Neural progenitor cell (in vitro differentiated cells): ENCODE measurements at regions not wholly inside any gene's neighbourhood (a gene's known extent, or its start where the extent isn't known, plus 50 kb on each side); places are given as distances from the start of the nearest gene placed in this dataset.

Experiments used
- DNase-seq: peaks from one replicate; pipeline ENCODE4 v3.0.0-alpha.2; 2016; ENCODE audit warnings: low spot score
- H2AFZ ChIP-seq: fragments of 200-600 bp; sonication (generic); replicated peaks from 2 replicates; pipeline ENCODE4 v1.6.1; 2016; ENCODE audit warnings: antibody characterized with exemption
- H3F3A ChIP-seq: fragments of 200-600 bp; sonication (generic); 2 replicates; pipeline ENCODE4 v1.6.1; 2016; ENCODE audit warnings: antibody characterized with exemption, low read depth
- H3K27ac ChIP-seq: fragments of 200-600 bp; sonication (generic); 2 replicates; pipeline ENCODE4 v1.5.1; 2016; ENCODE audit warnings: mild to moderate bottlenecking
- H3K27me3 ChIP-seq: fragments of 200-600 bp; sonication (generic); 2 replicates; pipeline ENCODE4 v1.6.1; 2016; ENCODE audit warnings: mild to moderate bottlenecking, moderate library complexity
- H3K36me3 ChIP-seq: fragments of 200-600 bp; sonication (generic); 2 replicates; pipeline ENCODE4 v1.5.1; 2016
- H3K4me1 ChIP-seq: fragments of 200-600 bp; sonication (generic); 2 replicates; pipeline ENCODE4 v1.6.1; 2016; ENCODE audit warnings: mixed run types
- H3K4me2 ChIP-seq: fragments of 200-600 bp; sonication (generic); 2 replicates; pipeline ENCODE4 v1.6.1; 2016
- H3K4me3 ChIP-seq: fragments of 200-600 bp; sonication (generic); 2 replicates; pipeline ENCODE4 v1.5.1; 2016
- H3K79me2 ChIP-seq: fragments of 200-600 bp; sonication (generic); 2 replicates; pipeline ENCODE4 v1.6.1; 2016; ENCODE audit warnings: low read depth
- H3K9ac ChIP-seq: fragments of 200-600 bp; sonication (generic); 2 replicates; pipeline ENCODE4 v1.6.1; 2016
- H3K9me3 ChIP-seq: fragments of 200-600 bp; sonication (generic); 2 replicates; pipeline ENCODE4 v1.5.1; 2016; ENCODE audit warnings: low read depth
- H4K20me1 ChIP-seq: fragments of 200-600 bp; sonication (generic); 2 replicates; pipeline ENCODE4 v1.6.1; 2016; ENCODE audit warnings: low read depth
- H3K27ac Mint-ChIP-seq: 3 replicates; pipeline ENCODE4 v1.8.0; 2021; ENCODE audit warnings: mixed read lengths
- H3K27me3 Mint-ChIP-seq: 2 replicates; pipeline ENCODE4 v1.8.0; 2022; ENCODE audit warnings: low read depth, mild to moderate bottlenecking, inconsistent platforms, moderate library complexity, mixed read lengths; ENCODE audit not compliant: insufficient read depth
- H3K36me3 Mint-ChIP-seq: 3 replicates; pipeline ENCODE4 v1.8.0; 2021; ENCODE audit warnings: mixed read lengths
- H3K4me1 Mint-ChIP-seq: 3 replicates; pipeline ENCODE4 v1.8.0; 2021; ENCODE audit warnings: mixed read lengths
- H3K4me3 Mint-ChIP-seq: 3 replicates; pipeline ENCODE4 v1.8.0; 2021; ENCODE audit warnings: mild to moderate bottlenecking, moderate library complexity, mixed read lengths
- H3K9me3 Mint-ChIP-seq: 3 replicates; pipeline ENCODE4 v1.8.0; 2020; ENCODE audit warnings: mixed read lengths
- CTCF ChIP-seq: fragments of 200-600 bp; sonication (generic); IDR thresholded peaks from 2 replicates; pipeline ENCODE4 v1.5.1; 2017; ENCODE audit warnings: antibody characterized with exemption, mild to moderate bottlenecking
- EZH2 ChIP-seq: fragments of 200-600 bp; sonication (generic); IDR thresholded peaks from 2 replicates; pipeline ENCODE4 v1.6.1; 2017; ENCODE audit warnings: antibody characterized with exemption, mild to moderate bottlenecking, moderate library complexity
- EZH2phosphoT487 ChIP-seq: fragments of 200-600 bp; sonication (generic); IDR thresholded peaks from 2 replicates; pipeline ENCODE4 v1.6.1; 2017; ENCODE audit warnings: antibody characterized with exemption

DNA sequence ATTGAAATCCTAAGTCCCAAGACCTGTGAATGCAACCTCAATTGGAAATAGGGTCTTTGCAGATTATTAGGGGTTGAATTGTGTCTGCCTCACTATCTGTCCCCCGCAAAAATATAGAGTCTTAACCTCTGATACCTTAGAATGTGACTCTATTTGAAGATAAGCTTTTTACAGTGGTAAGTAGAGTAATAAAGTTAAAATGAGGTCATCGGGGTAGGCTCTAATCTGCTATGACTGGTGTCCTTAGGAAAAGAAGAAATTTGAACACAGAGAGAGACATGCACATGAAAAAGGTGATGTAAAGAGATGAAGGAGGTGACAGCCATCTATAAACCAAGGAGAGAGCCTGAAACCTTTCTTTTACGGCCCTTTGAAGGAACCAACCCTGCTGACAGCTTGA, 287.1 kb upstream of the ADRA1B start:
- Mint-ChIP-seq H3K4me3 (no peak overlapping the region), H3K36me3 (no peaks in the 10 kb centered on the region), H3K4me1 (no peaks in the 10 kb centered on the region), H3K27me3 (peaks cover 4% of the 10 kb centered on the region), H3K27ac (no peak overlapping the region), H3K9me3 (peaks cover 7% of the 10 kb centered on the region)
- TF ChIP-seq EZH2phosphoT487 (no peak), EZH2 (no peak), CTCF (no peak)
- Histone ChIP-seq H3K4me2 (no peak overlapping the region), H3K27me3 (no peaks in the 10 kb centered on the region), H3K79me2 (no peaks in the 10 kb centered on the region), H3F3A (no peaks in the 10 kb centered on the region), H3K36me3 (no peaks in the 10 kb centered on the region), H2AFZ (no peak overlapping the region), H3K4me1 (no peaks in the 10 kb centered on the region), H3K27ac (no peak overlapping the region), H4K20me1 (no peaks in the 10 kb centered on the region), H3K9ac (no peak overlapping the region), H3K4me3 (no peak overlapping the region), H3K9me3 (no peaks in the 10 kb centered on the region)
- DNase-seq = no peak

DNA sequence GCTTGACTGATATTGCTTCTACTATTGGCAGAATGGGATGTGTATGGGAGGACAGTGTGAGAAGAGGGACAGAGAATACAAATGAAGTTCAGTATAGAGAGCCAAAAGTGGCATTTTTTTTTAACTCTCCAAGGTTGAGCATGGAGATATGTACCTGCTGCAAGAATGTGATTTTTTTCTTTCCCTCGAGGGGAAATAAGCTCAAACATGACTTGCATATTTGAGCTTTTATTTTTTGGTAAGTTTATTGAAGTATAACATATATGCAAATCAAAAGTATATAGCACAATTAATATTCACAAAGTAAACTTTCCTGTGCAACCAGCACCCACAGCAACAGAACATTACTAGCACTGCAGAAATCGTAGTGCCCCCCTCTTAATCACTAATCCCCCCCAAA, 285.7 kb upstream of the ADRA1B start:
- Mint-ChIP-seq H3K4me1 (no peaks in the 10 kb centered on the region), H3K4me3 (no peak overlapping the region), H3K9me3 (peaks cover 3% of the 10 kb centered on the region), H3K27ac (no peak overlapping the region), H3K36me3 (no peaks in the 10 kb centered on the region), H3K27me3 (peaks cover 4% of the 10 kb centered on the region)
- no peak overlapping the region for H3K27ac ChIP-seq
- no peaks in the 10 kb centered on the region for H4K20me1 ChIP-seq
- no peaks in the 10 kb centered on the region for H3K79me2 ChIP-seq
- DNase-seq = no peak
- no peaks in the 10 kb centered on the region for H3K27me3 ChIP-seq
- H3K9me3 ChIP-seq = no peaks in the 10 kb centered on the region
- no peak overlapping the region for H3K4me2 ChIP-seq
- no peaks in the 10 kb centered on the region for H3K4me1 ChIP-seq
- no peak overlapping the region for H3K4me3 ChIP-seq
- H3K9ac ChIP-seq = no peak overlapping the region
- no peaks in the 10 kb centered on the region for H3F3A ChIP-seq
- TF ChIP-seq CTCF (no peak), EZH2 (no peak), EZH2phosphoT487 (no peak)
- no peak overlapping the region for H2AFZ ChIP-seq
- H3K36me3 ChIP-seq = no peaks in the 10 kb centered on the region

- peaks cover 3% of the 10 kb centered on the region for H3K9me3 Mint-ChIP-seq
- H3K27me3 Mint-ChIP-seq = peaks cover 4% of the 10 kb centered on the region
- no peaks in the 10 kb centered on the region for H3K27me3 ChIP-seq
- no peaks in the 10 kb centered on the region for H3K4me1 Mint-ChIP-seq
- no peak overlapping the region for H3K4me3 Mint-ChIP-seq
- no peak overlapping the region for H2AFZ ChIP-seq
- no peaks in the 10 kb centered on the region for H3K36me3 ChIP-seq
- no peak overlapping the region for H3K4me3 ChIP-seq
- no peaks in the 10 kb centered on the region for H4K20me1 ChIP-seq
- H3K36me3 Mint-ChIP-seq = no peaks in the 10 kb centered on the region
- no peaks in the 10 kb centered on the region for H3K4me1 ChIP-seq
- H3K9ac ChIP-seq = no peak overlapping the region
- H3F3A ChIP-seq = no peaks in the 10 kb centered on the region
- no peaks in the 10 kb centered on the region for H3K9me3 ChIP-seq
- no peaks in the 10 kb centered on the region for H3K79me2 ChIP-seq
- H3K27ac Mint-ChIP-seq = no peak overlapping the region
- no peak overlapping the region for H3K4me2 ChIP-seq
- DNase-seq = no peak
- H3K27ac ChIP-seq = no peak overlapping the region
- TF ChIP-seq CTCF (no peak), EZH2 (no peak), EZH2phosphoT487 (no peak)
Observed at GRCh38 chr5:159631001-159631400, 285.3 kb upstream of the ADRA1B start.

DNA sequence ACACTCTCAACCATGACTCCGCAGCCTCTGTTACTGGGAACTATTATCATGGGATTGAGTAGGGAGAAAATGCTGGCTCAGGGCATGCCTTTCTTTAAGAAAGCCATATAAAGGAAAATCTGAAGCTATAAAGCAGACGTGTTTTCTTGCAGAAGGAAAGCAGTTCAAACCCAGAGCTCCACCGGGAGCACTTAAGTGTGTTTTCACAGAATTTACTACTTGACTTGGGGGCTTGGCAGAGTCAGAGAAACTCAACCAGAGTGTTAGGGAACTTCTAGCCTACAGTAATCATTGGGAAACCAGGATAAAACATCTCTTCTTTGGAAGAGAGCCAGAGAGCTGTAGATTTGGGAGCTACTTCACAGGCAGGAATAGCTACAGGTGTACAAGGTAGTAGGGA, 283.4 kb upstream of the ADRA1B start:
- H3K4me3 Mint-ChIP-seq = no peak overlapping the region
- H3K27ac Mint-ChIP-seq = no peak overlapping the region
- Histone ChIP-seq H3K4me3 (no peak overlapping the region), H3K4me1 (no peaks in the 10 kb centered on the region), H3K9ac (no peak overlapping the region), H3K27ac (no peak overlapping the region), H3K36me3 (no peaks in the 10 kb centered on the region), H3F3A (no peaks in the 10 kb centered on the region), H4K20me1 (no peaks in the 10 kb centered on the region), H3K4me2 (no peak overlapping the region), H2AFZ (no peak overlapping the region), H3K79me2 (no peaks in the 10 kb centered on the region), H3K27me3 (no peaks in the 10 kb centered on the region), H3K9me3 (no peaks in the 10 kb centered on the region)
- TF ChIP-seq EZH2 (no peak), EZH2phosphoT487 (no peak), CTCF (no peak)
- DNase-seq = no peak
- H3K9me3 Mint-ChIP-seq = no peaks in the 10 kb centered on the region
- peaks cover 4% of the 10 kb centered on the region for H3K27me3 Mint-ChIP-seq
- no peaks in the 10 kb centered on the region for H3K36me3 Mint-ChIP-seq
- no peaks in the 10 kb centered on the region for H3K4me1 Mint-ChIP-seq
